Esophagus (tissue), 2 donors: ENCODE measurements at regions not wholly inside any gene's neighbourhood (a gene's known extent, or its start where the extent isn't known, plus 50 kb on each side); places are given as distances from the start of the nearest gene placed in this dataset.

ENCODE experiments used
- H3K27ac ChIP-seq, 2 donors: one replicate each; pipeline ENCODE4 v1.5.1; 2013; ENCODE audit warnings: low read depth in 2 of 2, mild to moderate bottlenecking in 2 of 2, inconsistent platforms in 1 of 2, low read length in 1 of 2, moderate library complexity in 1 of 2
- H3K27me3 ChIP-seq, 2 donors: one replicate each; pipeline ENCODE4 v1.6.1; 2013; ENCODE audit warnings: low read length in 2 of 2, control low read depth in 1 of 2, mild to moderate bottlenecking in 1 of 2; ENCODE audit not compliant: insufficient read depth in 2 of 2, control insufficient read depth in 1 of 2
- H3K36me3 ChIP-seq, 2 donors: one replicate each; pipeline ENCODE4 v1.6.1; 2013; ENCODE audit warnings: low read length in 1 of 2; ENCODE audit not compliant: control insufficient read depth in 2 of 2, insufficient read depth in 2 of 2
- H3K4me1 ChIP-seq, 2 donors: one replicate each; pipeline ENCODE4 v1.6.1; 2013; ENCODE audit warnings: low read length in 1 of 2; ENCODE audit not compliant: control insufficient read depth in 2 of 2, insufficient read depth in 2 of 2
- H3K4me3 ChIP-seq, 2 donors: one replicate each; pipeline ENCODE4 v1.5.1; 2013; ENCODE audit warnings: low read length in 2 of 2, mild to moderate bottlenecking in 2 of 2, low read depth in 1 of 2, moderate library complexity in 1 of 2
- H3K9me3 ChIP-seq, 2 donors: one replicate each; pipeline ENCODE4 v1.6.1; 2013; ENCODE audit warnings: mild to moderate bottlenecking in 2 of 2, low read depth in 1 of 2, low read length in 1 of 2, moderate library complexity in 1 of 2; ENCODE audit not compliant: control insufficient read depth in 2 of 2, insufficient read depth in 1 of 2
- WGBS, 2 donors: extraction: QIAGEN DNeasy Blood & Tissue Kit; methylation state at CpG; one replicate each; pipeline ENCODE4 v1.1.7; 2013; 5-methylcytosine and 5-hydroxymethylcytosine counted together
- donor health status: healthy with polysubstance abuse.
- donor health status: Bipolar disorder and iron deficiency.

DNA sequence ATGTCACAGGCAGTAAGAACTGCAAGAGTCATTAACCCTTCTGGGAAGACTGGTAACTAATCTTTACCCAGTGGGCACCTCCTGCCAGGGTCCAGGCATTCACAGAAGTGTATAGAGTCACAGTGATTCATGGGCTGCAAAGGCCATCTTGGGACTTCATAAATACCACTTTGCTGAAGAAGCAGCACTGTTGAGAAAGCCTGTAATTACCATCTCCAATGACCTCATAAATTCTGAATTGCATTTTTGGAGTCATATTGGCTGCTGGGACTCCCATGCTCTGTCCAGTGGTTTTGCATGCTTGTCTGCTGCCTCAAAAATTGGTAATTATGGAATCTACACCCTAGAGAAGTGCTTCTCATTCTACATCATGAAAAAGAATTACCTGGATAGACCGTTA is 837.2 kb downstream of the NTRK3 start:
- H3K4me3 ChIP-seq: no peak overlapping the region
- H3K36me3 ChIP-seq: no peaks in the 10 kb centered on the region
- H3K27ac ChIP-seq: no peak overlapping the region
- no peaks in the 10 kb centered on the region for H3K9me3 ChIP-seq
- WGBS, 2 donors: 68 to 81% methylated on average over 1 of the region's 1 CpG
- no peaks in the 10 kb centered on the region for H3K4me1 ChIP-seq
- no peaks in the 10 kb centered on the region for H3K27me3 ChIP-seq

DNA sequence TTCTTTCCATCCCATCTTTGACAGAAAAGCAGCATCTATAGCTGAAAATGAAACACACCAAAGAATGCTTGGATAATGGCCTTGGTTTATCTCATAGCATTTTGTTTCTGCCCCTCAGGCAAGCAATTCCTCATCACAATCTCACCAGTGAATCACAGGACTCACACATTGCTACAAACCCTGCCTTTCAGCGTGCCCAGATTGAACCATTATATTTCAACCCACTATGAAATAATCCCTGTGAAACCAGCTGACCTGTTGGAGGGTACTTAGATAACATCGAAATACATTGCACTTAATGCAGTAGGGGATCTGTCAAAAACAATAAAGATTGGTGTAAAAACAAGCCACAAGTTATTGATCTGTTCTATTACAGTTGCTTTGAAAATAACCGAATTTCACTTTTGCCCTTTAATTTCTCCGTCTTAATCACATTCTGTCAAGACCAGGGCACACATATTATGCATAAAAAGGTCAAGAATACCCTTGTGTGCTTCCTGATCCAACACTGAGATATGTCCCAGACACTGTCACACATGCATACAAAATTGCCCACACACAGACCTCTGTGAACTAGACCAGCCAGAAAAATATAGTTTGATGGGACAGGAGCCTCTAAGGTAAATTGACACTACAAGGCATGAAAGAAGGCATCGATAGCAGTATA is 839.8 kb downstream of the NTRK3 start:
- WGBS, 2 donors: 55 to 66% methylated on average over 5 of the region's 5 CpGs
- Histone ChIP-seq H3K9me3 (no peaks in the 10 kb centered on the region), H3K4me1 (no peaks in the 10 kb centered on the region), H3K36me3 (no peaks in the 10 kb centered on the region), H3K4me3 (no peak overlapping the region), H3K27me3 (no peaks in the 10 kb centered on the region), H3K27ac (no peak overlapping the region)

DNA sequence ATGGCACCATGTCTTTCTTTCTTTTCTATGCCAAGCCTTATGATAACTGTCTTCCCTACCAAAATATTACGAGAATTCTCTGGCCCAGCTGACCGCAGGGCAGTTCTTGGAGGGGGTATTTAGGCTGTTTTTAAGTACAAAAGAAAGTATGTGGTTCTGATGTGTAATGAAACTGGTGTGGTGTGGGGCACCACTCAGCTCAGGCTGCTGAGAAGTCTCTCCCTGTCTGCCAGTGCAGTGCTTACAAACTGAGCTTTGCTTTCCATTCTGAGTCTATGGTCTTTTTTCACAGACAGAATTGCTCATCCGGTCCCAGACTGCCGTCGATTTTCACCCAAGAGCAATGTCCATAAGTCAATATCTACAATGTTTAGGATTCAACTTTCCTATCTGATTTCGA is 847.6 kb downstream of the NTRK3 start:
- H3K36me3 ChIP-seq: no peaks in the 10 kb centered on the region
- no peaks in the 10 kb centered on the region for H3K9me3 ChIP-seq
- 62 to 75% methylated on average over 6 of the region's 6 CpGs for WGBS, 2 donors
- no peaks in the 10 kb centered on the region for H3K4me1 ChIP-seq
- no peak overlapping the region for H3K27ac ChIP-seq
- no peaks in the 10 kb centered on the region for H3K27me3 ChIP-seq
- no peak overlapping the region for H3K4me3 ChIP-seq

DNA sequence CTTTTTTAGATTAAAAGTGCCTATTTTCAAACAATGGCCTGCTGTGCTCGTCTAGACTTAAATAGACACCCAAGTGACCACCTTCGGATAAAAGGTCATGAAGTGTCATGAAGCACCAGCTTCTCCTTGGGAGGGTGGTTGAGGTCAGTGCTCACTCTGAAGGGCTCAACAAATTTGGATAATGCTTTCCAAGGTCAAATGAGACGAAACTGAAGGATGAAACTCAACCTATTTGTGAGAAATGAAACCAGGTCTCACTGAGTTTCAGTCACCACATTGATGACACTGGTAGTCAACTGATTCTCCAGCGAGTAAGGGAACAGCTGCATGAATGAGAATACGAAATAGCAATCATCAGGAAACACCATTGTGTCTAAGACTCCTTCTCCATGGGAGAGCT is 852.6 kb downstream of the NTRK3 start:
- Histone ChIP-seq H3K27me3 (no peaks in the 10 kb centered on the region), H3K27ac (no peak overlapping the region), H3K4me3 (no peak overlapping the region), H3K36me3 (no peaks in the 10 kb centered on the region), H3K9me3 (no peaks in the 10 kb centered on the region), H3K4me1 (no peaks in the 10 kb centered on the region)
- 64 to 68% methylated on average over 5 of the region's 5 CpGs for WGBS, 2 donors

DNA sequence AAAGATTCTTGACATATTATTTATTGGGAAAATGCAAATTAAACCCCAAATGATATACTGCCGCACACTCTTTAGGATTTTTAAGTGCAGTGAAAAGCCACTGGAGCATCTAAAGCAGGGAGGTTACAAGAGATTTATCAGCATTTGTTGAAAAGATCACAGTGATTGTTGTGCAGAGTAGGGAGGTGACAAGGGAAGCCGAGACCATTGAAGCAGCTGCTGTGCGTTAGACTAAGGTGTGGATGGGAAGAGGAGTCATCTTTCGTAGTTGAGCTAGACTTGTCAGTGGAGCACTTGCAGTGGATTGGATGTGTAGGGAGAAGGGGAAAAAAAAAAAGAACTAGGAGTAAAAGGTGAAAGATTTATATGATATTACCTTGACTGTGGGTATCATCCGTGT is 854.6 kb downstream of the NTRK3 start:
- WGBS, 2 donors: 69 to 73% methylated on average over 5 of the region's 5 CpGs

DNA sequence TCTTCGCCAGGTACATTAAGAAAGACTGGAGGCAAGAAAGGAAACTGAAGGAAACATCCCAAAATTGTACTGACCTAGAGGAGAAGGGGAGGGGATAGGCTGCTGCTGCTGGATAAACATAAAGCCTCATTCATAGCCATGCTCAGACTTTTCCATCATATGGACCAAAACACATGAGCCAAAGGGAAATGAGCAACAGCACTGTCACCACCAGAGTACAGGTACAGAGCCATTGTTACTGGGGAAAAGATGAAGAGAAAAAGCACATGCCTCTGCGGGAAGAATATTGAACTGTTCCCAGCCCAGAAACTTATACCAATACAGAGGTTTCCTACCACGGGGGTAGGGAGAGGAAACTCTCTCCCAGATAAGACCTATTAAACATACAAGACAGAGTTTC is 861.9 kb downstream of the NTRK3 start:
- H3K4me3 ChIP-seq: no peak overlapping the region
- no peak overlapping the region for H3K27ac ChIP-seq
- no peaks in the 10 kb centered on the region for H3K36me3 ChIP-seq
- WGBS, 2 donors: 68 to 90% methylated on average over 3 of the region's 3 CpGs
- no peaks in the 10 kb centered on the region for H3K9me3 ChIP-seq
- H3K4me1 ChIP-seq: no peaks in the 10 kb centered on the region
- no peaks in the 10 kb centered on the region for H3K27me3 ChIP-seq

More for the DNA sequence above, 854.6 kb downstream of the NTRK3 start:
- Histone ChIP-seq H3K27ac (no peak overlapping the region), H3K4me3 (no peak overlapping the region), H3K9me3 (no peaks in the 10 kb centered on the region), H3K4me1 (no peaks in the 10 kb centered on the region), H3K27me3 (no peaks in the 10 kb centered on the region), H3K36me3 (no peaks in the 10 kb centered on the region)

DNA sequence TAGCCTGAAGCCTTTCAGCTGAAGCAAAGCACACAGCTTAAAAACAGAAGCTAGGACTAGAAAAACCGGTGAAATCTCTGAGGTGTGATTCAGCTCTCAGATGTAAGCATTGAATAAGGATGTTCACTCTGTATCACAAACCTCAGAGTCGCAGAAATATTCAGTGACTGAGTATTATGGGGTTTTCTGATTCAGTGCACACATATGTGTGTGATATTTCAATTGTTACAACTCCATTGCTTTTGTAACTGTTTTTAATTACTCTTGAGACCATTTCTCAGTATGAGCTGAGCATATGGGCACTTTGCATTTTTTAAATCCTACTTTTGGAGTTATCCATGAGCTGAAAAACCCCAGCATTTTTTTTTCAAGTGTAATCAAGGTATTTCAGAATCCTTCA is 868.8 kb downstream of the NTRK3 start:
- Histone ChIP-seq H3K36me3 (no peaks in the 10 kb centered on the region), H3K27me3 (no peaks in the 10 kb centered on the region), H3K4me1 (no peaks in the 10 kb centered on the region), H3K9me3 (no peaks in the 10 kb centered on the region), H3K4me3 (no peak overlapping the region), H3K27ac (no peak overlapping the region)
- WGBS, 2 donors: 72 to 77% methylated on average over 2 of the region's 2 CpGs

DNA sequence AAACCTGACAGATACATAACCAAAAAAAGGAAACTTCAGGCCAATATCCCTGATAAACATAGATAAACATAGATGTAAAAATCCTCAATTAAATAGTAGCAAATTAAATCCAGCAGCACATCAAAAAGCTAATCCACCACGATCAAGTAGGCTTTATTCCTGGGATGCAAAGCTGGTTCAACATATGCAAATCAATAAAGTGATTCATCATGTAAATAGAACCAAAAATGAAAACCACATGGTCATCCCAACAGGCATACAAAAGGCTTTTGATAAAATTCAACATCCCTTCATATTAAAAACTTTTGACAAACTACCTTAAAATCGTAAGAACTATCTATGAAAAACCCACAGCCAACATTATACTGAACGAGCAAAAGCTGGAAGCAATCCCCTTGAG is 882.2 kb downstream of the NTRK3 start:
- no peaks in the 10 kb centered on the region for H3K9me3 ChIP-seq
- H3K4me1 ChIP-seq: no peaks in the 10 kb centered on the region
- H3K27ac ChIP-seq: no peak overlapping the region
- 46 to 59% methylated on average over 3 of the region's 3 CpGs for WGBS, 2 donors
- no peak overlapping the region for H3K4me3 ChIP-seq
- no peaks in the 10 kb centered on the region for H3K36me3 ChIP-seq
- no peaks in the 10 kb centered on the region for H3K27me3 ChIP-seq

DNA sequence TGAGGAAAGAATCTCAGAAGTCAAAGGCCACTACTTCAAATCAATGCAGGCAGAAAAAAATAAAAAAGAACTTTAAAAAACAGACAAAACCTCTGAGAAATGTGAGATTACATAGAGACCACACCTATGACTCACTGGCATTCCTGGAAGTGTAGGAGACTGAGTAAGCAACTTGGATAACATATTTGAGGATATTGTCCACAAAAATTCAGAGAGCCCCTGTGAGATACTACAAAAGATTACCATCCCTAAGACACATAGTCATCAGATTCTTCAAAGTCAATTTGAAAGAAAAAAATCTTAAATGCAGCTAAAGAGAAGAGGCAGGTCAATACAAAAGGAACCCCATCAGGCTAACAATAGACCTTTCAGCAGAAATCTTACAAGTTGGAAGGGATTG is 887.3 kb downstream of the NTRK3 start:
- H3K9me3 ChIP-seq: peaks cover 0 to 3% of the 10 kb centered on the region in 2 donors
- no peaks in the 10 kb centered on the region for H3K36me3 ChIP-seq
- no peak overlapping the region for H3K4me3 ChIP-seq
- no peak overlapping the region for H3K27ac ChIP-seq
- no peaks in the 10 kb centered on the region for H3K27me3 ChIP-seq
- H3K4me1 ChIP-seq: no peaks in the 10 kb centered on the region

DNA sequence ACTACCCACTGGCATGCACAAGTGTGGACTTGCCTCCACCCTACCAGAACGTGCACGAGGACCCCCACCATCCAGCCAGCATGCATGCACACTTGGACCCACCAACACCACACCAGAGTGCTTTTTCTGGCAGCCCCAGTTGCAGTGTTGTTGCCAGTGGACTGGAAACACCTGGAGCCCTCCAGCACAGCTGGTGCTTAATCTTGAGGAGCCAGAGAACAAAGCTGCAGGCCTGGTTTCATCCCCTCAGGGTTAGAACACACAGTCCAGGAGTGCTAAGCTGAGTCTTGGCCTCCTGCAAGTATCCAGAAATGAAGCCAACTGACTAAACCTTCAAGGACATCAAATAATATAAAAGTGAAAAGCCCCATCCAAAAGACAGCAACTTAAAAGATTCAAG is 888.0 kb downstream of the NTRK3 start:
- Histone ChIP-seq H3K27ac (no peak overlapping the region), H3K9me3 (peaks cover 0 to 3% of the 10 kb centered on the region in 2 donors), H3K36me3 (no peaks in the 10 kb centered on the region), H3K27me3 (no peaks in the 10 kb centered on the region), H3K4me3 (no peak overlapping the region), H3K4me1 (no peaks in the 10 kb centered on the region)
- 55 to 64% methylated on average over 2 of the region's 2 CpGs for WGBS, 2 donors
